ENCODE measurements at regions not wholly inside any gene's neighbourhood (a gene's known extent, or its start where the extent isn't known, plus 50 kb on each side); places are given as distances from the start of the nearest gene placed in this dataset.

GRCh38 chr6:51487937-51488336 lies 599.5 kb downstream of the PKHD1 start:
- Mint-ChIP-seq H3K27me3 (no peaks in the 10 kb centered on the region), H3K4me3 (no peak overlapping the region), H3K4me1 (no peaks in the 10 kb centered on the region), H3K36me3 (ENCODE audit: low read depth) (no peaks in the 10 kb centered on the region), H3K27ac (no peak overlapping the region), H3K9me3 (ENCODE audit: low read depth) (peaks cover 5% of the 10 kb centered on the region)
- POLR2A ChIA-PET = no interaction called here
- CTCF ChIA-PET = no interaction called here
- no peak for DNase-seq
- intact Hi-C loops (cut with DNase I, micrococcal nuclease) = no loop called here
- ATAC-seq = no peak

DNA sequence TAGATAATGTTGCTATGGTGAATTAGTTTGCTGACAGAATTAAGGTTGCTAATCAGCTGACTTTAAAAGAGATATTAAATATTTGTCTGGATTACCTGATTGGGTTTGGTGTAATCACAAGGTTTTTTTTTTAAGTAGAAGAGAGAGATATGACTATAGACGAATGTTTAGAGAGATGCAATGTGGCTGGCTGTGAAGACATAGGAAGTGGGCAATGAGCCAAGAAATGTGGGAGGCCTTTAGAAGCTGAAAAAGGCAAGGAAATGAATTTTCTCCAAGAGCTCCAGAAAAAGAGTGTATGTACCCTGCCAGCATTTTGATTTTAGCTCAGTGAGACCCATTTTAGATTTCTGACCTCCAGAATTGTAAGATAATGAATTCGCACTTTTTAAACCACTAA lies 598.3 kb downstream of the PKHD1 start:
- Mint-ChIP-seq H3K36me3 (ENCODE audit: low read depth) (no peaks in the 10 kb centered on the region), H3K4me1 (no peaks in the 10 kb centered on the region), H3K27ac (no peak overlapping the region), H3K4me3 (no peak overlapping the region), H3K27me3 (no peaks in the 10 kb centered on the region), H3K9me3 (ENCODE audit: low read depth) (peaks cover 4% of the 10 kb centered on the region)
- ATAC-seq (no peak), DNase-seq (no peak)
- intact Hi-C loops (cut with DNase I, micrococcal nuclease) = no loop called here
- CTCF ChIA-PET = no interaction called here
- POLR2A ChIA-PET = no interaction called here

DNA sequence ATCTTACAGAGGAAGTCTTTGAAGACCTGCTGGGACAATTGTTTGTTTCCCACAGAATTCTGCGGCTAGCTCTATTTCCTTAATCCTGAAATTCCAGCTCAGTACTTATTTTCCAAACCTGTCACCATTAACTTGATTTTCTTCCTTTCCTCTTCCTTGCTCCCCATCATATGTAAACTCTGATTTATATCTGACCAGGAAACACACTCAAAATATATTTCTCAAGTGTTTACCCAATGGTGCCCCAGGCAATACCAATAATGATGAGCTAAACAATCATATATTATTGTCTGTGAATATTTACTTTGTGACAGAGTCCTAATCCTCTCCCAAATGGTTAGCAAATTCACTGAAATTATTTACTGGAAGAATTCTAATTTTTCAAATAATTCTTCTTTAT lies 597.3 kb downstream of the PKHD1 start:
- POLR2A ChIA-PET = no interaction called here

DNA sequence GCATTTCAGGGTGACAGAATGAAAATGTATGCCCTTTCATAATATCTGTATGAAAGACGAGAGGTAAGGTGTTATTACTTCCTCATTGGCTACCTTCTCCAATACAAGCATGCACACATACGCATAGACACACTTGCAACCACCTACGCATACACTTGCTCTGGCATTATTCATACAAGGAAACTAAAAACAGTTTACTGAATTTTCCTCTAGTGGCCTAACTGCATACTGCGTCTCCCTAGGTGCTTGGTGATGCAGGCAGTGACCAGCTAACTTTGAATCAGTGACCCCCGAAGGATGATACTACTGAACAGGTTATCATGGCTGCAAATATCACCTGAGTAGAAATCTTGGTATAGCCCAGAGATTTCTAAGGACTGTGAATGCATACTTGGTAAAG lies 593.1 kb downstream of the PKHD1 start:
- Mint-ChIP-seq H3K27ac (no peak overlapping the region), H3K36me3 (ENCODE audit: low read depth) (no peaks in the 10 kb centered on the region), H3K4me1 (no peaks in the 10 kb centered on the region), H3K4me3 (no peak overlapping the region), H3K9me3 (ENCODE audit: low read depth) (no peaks in the 10 kb centered on the region), H3K27me3 (no peaks in the 10 kb centered on the region)
- DNase-seq (no peak), ATAC-seq (no peak)
- POLR2A ChIA-PET = no interaction called here
- CTCF ChIA-PET = interaction anchor here (0.7 to 1.0 kb wide), 2 partner anchors 18 to 45 kb away, joined by 3 to 5 read pairs; no protein-coding TSS in a partner anchor
- intact Hi-C loops (cut with DNase I, micrococcal nuclease) = no loop called here

More for the DNA sequence above, 597.3 kb downstream of the PKHD1 start:
- H3K36me3 Mint-ChIP-seq (ENCODE audit: low read depth) = no peaks in the 10 kb centered on the region
- no peak overlapping the region for H3K4me3 Mint-ChIP-seq
- intact Hi-C loops (cut with DNase I, micrococcal nuclease) = no loop called here
- H3K4me1 Mint-ChIP-seq = no peaks in the 10 kb centered on the region
- ATAC-seq (no peak), DNase-seq (no peak)
- peaks cover 4% of the 10 kb centered on the region for H3K9me3 Mint-ChIP-seq (ENCODE audit: low read depth)
- H3K27ac Mint-ChIP-seq = no peak overlapping the region
- CTCF ChIA-PET = no interaction called here
- H3K27me3 Mint-ChIP-seq = no peaks in the 10 kb centered on the region

- Mint-ChIP-seq H3K4me1 (no peaks in the 10 kb centered on the region), H3K27ac (no peak overlapping the region), H3K36me3 (ENCODE audit: low read depth) (no peaks in the 10 kb centered on the region), H3K4me3 (no peak overlapping the region), H3K27me3 (no peaks in the 10 kb centered on the region), H3K9me3 (ENCODE audit: low read depth) (no peaks in the 10 kb centered on the region)
- ChIA-PET CTCF (interaction anchor here (0.7 to 1.0 kb wide), 2 partner anchors 19 to 44 kb away, joined by 3 to 5 read pairs; no protein-coding TSS in a partner anchor), POLR2A (no interaction called here)
- intact Hi-C loops (cut with DNase I, micrococcal nuclease) = no loop called here
- DNase-seq (no peak), ATAC-seq (no peak)
These were observed 592.3 kb downstream of the PKHD1 start for GRCh38 chr6:51495096-51495495.

DNA sequence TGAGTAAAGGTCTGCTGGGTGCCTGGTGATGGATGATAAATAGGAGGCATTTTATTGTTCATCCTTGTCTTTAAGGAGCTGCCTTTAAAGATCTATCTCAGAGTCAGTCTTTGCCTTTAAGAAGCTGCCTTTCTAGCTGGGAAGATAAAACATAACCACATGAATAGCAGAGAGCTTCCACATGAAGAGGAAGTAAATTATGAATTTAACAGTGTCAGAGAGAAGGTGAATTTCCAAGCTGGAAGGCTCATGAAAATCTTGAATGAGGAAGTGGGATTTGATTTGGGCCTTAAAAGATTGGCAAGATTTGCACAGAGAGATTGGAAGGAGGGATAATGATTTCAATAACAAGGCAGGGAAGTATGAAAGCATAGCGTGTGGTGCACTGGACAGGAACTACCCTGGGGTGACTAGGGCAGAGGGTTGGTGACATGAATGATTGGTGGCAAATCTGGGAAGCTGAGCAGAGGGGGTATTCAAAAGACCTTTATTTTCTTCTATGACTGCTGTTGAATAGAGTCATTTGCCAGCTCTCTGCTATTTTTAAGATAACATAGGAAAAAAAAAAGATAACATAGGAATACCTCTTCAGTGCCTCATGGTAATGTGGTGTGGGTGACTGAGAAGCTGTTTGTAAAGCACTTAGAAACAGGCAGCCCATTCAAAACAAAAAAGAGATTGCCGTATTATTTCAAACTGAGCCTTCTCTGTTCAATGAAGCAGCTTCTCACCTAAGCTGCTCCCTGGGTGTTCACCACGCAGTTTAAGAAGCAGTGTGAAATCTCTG lies 591.6 kb downstream of the PKHD1 start:
- Mint-ChIP-seq H3K4me3 (no peak overlapping the region), H3K27me3 (no peaks in the 10 kb centered on the region), H3K4me1 (no peaks in the 10 kb centered on the region), H3K27ac (no peak overlapping the region), H3K9me3 (ENCODE audit: low read depth) (no peaks in the 10 kb centered on the region), H3K36me3 (ENCODE audit: low read depth) (no peaks in the 10 kb centered on the region)
- no peak for DNase-seq
- CTCF ChIA-PET = no interaction called here
- intact Hi-C loops (cut with DNase I, micrococcal nuclease) = no loop called here
- POLR2A ChIA-PET = no interaction called here
- no peak for ATAC-seq

DNA sequence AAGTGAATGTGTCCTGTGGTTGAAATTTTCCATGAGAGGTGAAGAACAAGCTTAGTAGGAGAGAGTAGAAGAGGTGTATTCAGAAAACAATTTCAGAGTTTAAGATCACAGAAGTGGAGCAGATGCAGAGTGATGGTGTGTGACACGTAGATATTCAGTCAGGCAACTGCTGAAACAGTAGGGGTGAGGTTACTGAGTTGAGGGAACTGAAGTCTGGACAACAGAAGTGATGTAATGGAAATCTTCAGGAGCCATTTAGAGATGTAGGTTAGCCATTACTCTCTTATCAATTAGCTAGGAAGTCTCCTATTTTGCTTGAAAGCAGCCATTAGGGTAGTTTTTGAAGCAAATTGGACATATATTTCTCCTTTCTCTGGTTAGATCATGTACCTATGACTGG lies 584.4 kb downstream of the PKHD1 start:
- Mint-ChIP-seq H3K4me1 (no peaks in the 10 kb centered on the region), H3K27me3 (no peaks in the 10 kb centered on the region), H3K27ac (no peak overlapping the region), H3K36me3 (ENCODE audit: low read depth) (no peaks in the 10 kb centered on the region), H3K4me3 (no peak overlapping the region), H3K9me3 (ENCODE audit: low read depth) (no peaks in the 10 kb centered on the region)
- intact Hi-C loops (cut with DNase I, micrococcal nuclease) = no loop called here
- DNase-seq (no peak), ATAC-seq (no peak)
- CTCF ChIA-PET = no interaction called here
- POLR2A ChIA-PET = no interaction called here

DNA sequence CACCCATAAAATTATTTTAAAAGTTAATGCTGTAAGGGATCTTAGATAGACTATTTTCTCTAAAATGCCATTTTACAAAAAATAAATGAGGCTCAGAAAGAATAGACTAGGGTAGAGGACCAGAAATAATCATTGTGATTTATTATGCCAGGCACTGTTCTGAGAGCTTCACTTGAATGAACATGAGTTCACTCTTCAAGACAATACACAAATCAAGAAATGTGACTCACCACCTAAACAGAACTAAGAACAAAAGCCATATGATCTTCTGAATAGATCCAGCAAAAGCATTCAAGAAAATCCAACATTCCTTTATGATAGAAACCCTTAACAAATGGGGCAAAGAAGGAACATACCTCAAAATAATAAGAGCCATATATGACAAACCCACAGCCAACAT lies 582.0 kb downstream of the PKHD1 start:
- H3K4me1 Mint-ChIP-seq = no peaks in the 10 kb centered on the region
- ATAC-seq = no peak
- H3K27ac Mint-ChIP-seq = no peak overlapping the region
- H3K36me3 Mint-ChIP-seq (ENCODE audit: low read depth) = no peaks in the 10 kb centered on the region
- ChIA-PET POLR2A (no interaction called here), CTCF (interaction anchor here (1.0 kb wide), 1 partner anchor 17 kb away, joined by 3 read pairs; no protein-coding TSS in a partner anchor)
- no peaks in the 10 kb centered on the region for H3K9me3 Mint-ChIP-seq (ENCODE audit: low read depth)
- H3K4me3 Mint-ChIP-seq = no peak overlapping the region
- DNase-seq = no peak
- intact Hi-C loops (cut with DNase I, micrococcal nuclease) = no loop called here
- no peaks in the 10 kb centered on the region for H3K27me3 Mint-ChIP-seq

DNA sequence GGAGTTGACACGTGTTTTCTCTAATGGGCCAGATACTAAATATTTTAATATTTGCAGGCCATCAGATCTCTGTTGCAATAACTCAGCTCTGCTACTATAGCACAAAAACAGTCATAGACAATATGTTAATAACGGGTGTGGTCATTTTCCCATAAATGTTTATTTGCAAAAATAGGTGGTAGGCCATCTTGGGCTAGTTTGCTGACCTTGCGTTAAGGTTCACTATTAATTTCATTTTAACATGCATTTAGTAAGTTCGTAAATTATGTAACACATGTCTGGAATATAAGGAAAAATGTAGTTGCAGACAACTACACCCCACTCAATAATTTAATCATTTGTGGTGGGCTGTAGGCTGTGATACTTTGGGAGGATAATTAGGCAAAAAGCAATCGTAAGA lies 577.8 kb downstream of the PKHD1 start:
- Mint-ChIP-seq H3K4me1 (no peaks in the 10 kb centered on the region), H3K36me3 (ENCODE audit: low read depth) (no peaks in the 10 kb centered on the region), H3K27me3 (no peaks in the 10 kb centered on the region), H3K27ac (no peak overlapping the region), H3K9me3 (ENCODE audit: low read depth) (no peaks in the 10 kb centered on the region), H3K4me3 (no peak overlapping the region)
- ChIA-PET CTCF (no interaction called here), POLR2A (no interaction called here)
- DNase-seq = no peak
- intact Hi-C loops (cut with DNase I, micrococcal nuclease) = no loop called here
- no peak for ATAC-seq

DNA sequence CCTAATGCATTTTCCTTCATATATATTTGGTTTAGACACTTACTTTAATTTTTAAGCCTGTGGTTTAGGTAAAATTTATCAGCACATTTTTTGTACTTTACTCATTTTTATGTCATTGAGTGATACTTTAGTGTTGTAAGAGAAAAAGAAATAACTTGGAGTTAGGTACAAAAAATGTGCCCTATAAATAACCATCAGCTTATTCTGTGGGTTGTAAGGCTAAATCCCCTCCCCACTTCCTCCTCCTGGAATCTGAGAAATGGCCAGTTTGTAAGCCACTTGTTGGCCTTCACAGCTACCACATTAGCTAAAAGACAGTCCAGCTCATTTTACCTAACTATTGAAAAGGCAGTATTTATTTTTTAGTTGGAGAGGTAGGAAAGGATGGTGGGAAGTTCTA lies 576.3 kb downstream of the PKHD1 start:
- intact Hi-C loops (cut with DNase I, micrococcal nuclease) = no loop called here
- CTCF ChIA-PET = no interaction called here
- H3K27ac Mint-ChIP-seq = no peak overlapping the region
- H3K9me3 Mint-ChIP-seq (ENCODE audit: low read depth) = no peaks in the 10 kb centered on the region
- no peak for ATAC-seq
- H3K36me3 Mint-ChIP-seq (ENCODE audit: low read depth) = no peaks in the 10 kb centered on the region
- POLR2A ChIA-PET = no interaction called here
- no peak for DNase-seq
- no peaks in the 10 kb centered on the region for H3K4me1 Mint-ChIP-seq
- no peak overlapping the region for H3K4me3 Mint-ChIP-seq
- no peaks in the 10 kb centered on the region for H3K27me3 Mint-ChIP-seq

GRCh38 chr6:51513891-51514747 lies 573.3 kb downstream of the PKHD1 start:
- DNase-seq (no peak), ATAC-seq (no peak)
- peaks cover 13% of the 10 kb centered on the region for H3K9me3 Mint-ChIP-seq (ENCODE audit: low read depth)
- H3K4me1 Mint-ChIP-seq = no peaks in the 10 kb centered on the region
- intact Hi-C loops (cut with DNase I, micrococcal nuclease) = no loop called here
- POLR2A ChIA-PET = no interaction called here
- no peak overlapping the region for H3K27ac Mint-ChIP-seq
- CTCF ChIA-PET = no interaction called here
- H3K36me3 Mint-ChIP-seq (ENCODE audit: low read depth) = no peaks in the 10 kb centered on the region
- H3K27me3 Mint-ChIP-seq = no peaks in the 10 kb centered on the region
- no peak overlapping the region for H3K4me3 Mint-ChIP-seq

DNA sequence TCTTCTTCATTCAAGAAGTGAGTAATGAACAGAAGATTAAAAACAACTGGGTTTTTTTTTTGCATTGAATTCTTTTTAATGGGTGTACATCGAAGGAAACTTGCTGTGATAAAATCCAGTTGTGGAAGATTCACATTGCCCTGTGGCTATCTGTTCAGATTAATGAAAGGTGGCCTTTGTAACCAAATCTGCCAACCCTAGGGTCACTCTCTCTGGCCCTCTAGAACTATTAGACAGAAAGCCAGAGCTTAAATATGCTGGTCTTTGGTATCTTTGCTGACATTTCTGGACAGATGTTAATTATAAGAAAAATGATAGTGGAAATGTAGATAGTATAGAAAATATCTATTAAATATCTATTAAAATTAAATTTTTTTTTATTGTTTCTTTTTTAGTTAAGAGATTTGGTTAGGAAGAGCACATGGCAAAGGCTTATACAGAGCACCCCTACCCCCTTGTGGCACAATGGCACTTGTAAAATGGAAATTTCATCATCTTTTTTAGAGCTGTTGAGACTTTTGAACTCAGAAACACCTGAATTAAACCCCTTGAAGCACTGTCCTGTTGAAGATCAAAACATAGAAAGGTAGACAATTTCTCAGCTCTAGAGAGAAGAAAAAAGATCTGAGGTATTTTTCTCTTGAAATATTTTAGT lies 572.5 kb downstream of the PKHD1 start:
- H3K36me3 Mint-ChIP-seq (ENCODE audit: low read depth) = no peaks in the 10 kb centered on the region
- intact Hi-C loops (cut with DNase I, micrococcal nuclease) = no loop called here
- H3K9me3 Mint-ChIP-seq (ENCODE audit: low read depth) = peaks cover 13% of the 10 kb centered on the region
- POLR2A ChIA-PET = no interaction called here
- no peaks in the 10 kb centered on the region for H3K27me3 Mint-ChIP-seq
- no peaks in the 10 kb centered on the region for H3K4me1 Mint-ChIP-seq
- no peak overlapping the region for H3K4me3 Mint-ChIP-seq
- no peak overlapping the region for H3K27ac Mint-ChIP-seq
- no peak for DNase-seq
- no peak for ATAC-seq
- CTCF ChIA-PET = interaction anchor here (0.8 kb wide), 1 partner anchor 14 kb away, joined by 4 read pairs; no protein-coding TSS in a partner anchor
